HG02981 (cell line): ENCODE measurements at regions not wholly inside any gene's neighbourhood (a gene's known extent, or its start where the extent isn't known, plus 50 kb on each side); places are given as distances from the start of the nearest gene placed in this dataset.

Experiments used
- ATAC-seq: cut with Tn5 transposase; IDR thresholded peaks from one replicate; pipeline ENCODE4 v1.9.1; 2021; ENCODE audit warnings: mild to moderate bottlenecking, moderate library complexity; ENCODE audit not compliant: unreplicated experiment

DNA sequence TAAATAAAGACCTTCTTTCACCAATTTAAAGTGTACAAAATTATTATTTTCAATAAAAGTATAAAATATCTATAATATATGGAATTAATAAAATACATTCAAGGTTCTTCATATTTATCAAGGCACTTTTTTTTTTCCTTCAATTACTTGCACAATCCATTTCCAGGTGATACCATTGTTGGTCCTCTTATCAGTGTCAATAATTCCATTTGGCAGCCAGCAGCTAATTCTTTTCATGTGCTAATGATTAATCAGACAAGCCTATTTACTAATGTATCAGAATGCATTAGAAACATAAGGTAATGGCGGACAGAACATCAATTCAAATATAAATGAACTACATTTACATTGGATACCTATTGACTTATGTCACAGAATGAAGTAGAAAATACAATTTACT is 622.2 kb downstream of the TOX3 start:
- ATAC-seq, result no peak

DNA sequence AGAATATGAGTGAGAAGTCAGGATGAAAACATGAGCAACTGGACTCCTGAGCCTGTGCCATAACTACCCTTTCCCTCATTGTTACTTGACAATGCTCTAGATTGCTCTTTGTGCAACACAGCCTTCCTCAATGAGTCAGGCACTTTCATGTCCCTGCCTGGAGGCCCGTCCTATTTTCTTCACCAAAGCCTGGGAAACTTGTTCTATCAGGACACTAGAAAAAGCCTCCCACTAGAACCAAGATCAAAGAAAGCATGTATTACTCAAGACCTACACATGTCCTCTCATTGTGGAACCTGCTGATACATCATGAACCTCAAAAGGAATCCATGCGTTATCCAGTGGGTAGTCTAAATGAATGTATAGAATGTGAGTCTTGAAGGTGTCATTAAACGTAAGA is 624.5 kb downstream of the TOX3 start:
- ATAC-seq, result no peak

DNA sequence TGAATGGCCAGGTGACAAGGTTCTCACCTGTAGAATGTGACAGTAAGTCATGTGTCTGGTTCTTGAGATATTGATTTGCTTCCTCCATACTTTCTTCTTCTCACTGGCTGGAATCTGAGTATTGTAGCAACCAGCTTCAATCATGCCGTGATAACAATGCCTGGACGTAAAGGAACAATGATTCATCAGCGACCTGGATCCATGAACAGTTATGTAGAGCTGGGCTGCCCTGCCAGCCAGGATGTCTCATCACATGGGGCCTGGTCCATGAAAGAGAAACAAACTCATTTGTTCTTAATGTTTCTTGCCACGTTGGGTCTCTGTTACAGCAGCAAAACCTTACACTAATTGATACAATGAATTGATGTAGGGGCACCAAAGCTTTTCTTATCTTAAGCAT is 627.2 kb downstream of the TOX3 start:
- ATAC-seq, result no peak

DNA sequence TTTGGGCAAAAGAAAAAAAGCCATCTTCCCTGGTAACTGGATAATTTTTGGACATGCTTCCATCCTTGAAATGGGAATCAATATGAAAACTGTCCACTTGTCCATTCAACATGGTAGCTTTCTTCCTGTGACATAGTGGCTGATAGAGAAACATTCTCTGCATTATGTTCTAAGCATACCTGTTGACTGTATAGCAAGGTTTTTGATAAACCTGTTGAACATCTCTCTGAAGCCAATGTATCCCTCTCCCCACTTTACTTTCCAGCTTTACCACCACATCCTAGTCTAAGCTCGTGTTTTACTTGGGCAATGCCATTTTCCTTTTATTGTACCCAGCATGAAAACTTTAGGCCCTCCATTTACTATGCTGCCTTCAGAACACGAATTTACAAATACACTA is 630.1 kb downstream of the TOX3 start:
- ATAC-seq, result no peak

DNA sequence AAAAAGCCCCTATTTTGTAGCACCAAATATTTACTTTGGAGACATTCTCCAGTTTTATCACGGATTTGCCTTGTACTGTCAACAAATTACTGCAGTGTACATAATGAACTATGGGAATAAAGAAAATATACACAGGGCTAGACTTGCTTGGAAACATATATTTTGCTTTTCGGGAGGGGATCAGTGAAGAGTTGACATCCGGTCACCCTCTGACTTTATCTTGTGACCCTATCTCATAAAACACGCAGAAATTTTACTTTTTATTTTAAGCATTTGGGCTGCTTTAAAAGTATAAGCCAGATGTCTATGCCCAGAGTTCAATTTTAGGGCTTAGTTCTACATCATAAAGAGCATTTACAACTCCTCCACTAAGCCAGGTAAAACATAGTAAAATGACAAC is 630.7 kb downstream of the TOX3 start:
- ATAC-seq, result no peak

DNA sequence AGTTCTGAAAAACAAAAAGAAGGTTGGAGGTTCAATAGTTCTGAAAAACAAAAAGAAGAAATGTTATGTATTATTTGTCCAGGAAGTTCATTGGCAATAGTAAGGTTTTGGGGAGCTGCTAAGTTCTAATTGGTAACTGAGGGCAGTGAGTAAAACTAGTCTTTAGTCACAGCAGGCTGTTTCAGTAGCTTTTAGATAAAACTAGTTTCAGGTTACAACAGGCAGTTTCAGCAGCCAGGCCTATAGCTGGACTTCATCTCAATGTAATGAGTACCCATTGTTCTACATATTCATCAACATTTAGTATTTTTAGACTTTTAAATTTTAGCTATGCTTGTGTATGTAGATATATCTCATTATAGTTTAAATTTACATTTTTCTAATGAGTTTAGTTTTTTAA is 639.3 kb downstream of the TOX3 start:
- ATAC-seq, result no peak

DNA sequence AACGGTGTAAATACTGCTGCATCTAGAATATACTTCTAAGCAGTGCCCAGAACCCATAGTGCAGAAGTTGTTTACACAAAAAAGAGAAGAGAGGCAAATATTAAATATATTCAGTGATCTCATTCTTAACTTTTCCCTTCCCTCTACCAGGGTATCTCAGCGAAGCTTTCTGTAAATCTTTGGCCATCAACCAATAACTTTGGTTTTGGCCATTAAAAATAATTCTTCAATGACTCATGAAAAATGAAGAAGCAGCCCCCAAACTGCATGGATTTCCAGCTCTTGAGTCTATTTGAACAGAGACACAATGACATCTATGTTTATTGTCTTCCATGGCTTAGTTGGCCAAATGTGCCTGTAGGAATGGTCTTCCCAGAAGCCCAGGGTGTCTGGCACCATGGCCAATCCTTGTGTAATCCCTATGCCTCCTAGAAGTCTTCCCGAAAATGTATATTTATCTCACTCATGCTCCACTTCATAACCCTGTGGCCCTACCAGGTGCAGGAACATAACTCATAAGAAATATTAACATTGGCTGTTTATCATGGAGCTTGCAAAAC is 646.6 kb downstream of the TOX3 start:
- no peak for ATAC-seq

DNA sequence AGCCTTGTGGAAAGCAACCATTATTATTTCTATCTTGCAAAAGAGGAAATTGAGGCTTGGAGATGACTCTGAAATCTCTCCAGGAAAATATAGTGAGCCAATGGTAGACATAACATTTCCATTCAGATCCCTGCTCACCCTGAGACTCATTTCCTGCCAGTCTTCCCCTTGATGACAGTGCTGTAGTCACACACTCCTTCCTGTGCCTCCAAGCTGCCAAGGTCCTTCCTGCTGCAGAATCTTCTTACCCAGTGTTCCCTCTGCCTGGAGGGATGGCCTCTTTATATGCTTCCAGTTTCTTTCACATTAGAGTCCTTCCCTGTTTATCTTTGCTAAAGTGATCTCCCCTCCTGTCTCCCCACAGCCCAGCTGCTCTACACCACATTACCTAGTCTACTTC is 648.1 kb downstream of the TOX3 start:
- no peak for ATAC-seq

DNA sequence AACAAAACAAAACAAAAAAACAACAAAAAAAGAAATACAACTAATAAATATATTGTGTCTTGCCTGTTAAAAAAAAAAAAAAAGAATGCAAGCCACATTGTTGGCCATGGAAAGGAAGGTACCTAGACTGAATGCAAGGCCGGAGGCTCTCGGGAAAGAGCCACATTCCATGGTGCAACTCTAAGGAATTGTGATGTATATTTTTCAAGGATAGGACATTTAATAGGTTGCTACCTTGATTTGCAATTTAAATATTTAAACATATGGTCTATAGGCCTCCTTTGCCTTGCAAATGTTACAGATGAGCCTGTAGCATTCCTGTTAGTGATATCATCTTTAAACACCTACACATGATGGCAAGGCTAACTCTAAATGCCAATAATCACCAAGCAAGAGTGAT is 650.9 kb downstream of the TOX3 start:
- no peak for ATAC-seq

DNA sequence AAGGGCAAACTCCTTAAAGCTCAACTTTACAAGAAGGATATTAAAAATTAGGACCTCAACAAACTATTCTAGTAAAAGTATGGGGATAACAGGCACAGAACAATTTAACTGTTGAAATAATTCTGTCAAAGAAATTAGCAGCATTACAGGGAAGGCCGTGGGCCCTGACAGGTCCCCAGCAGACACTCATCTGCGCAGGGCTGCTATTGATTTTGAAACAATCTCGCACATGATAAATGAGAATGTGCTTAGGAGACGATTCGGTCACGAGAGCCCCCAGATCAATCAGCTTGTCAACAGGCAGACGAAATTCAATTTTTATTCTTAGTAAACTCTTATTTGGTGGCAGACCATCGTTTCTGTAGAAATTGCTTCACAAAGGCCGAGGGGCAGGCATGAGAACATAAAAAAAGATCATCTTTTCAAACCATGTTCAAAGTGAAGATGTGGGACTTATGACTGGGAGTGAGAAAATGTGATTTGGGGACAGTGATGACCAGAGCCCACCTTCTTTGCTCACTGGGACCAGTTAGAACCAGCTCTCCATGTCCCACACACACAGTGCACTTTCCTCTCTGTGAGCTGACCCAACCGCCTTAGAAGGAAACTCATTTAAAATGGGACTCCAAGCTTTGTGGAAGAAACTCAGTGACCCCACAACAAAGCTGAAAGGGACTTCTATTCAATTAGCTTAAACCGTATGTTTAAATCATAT is 654.5 kb downstream of the TOX3 start:
- ATAC-seq, result no peak

DNA sequence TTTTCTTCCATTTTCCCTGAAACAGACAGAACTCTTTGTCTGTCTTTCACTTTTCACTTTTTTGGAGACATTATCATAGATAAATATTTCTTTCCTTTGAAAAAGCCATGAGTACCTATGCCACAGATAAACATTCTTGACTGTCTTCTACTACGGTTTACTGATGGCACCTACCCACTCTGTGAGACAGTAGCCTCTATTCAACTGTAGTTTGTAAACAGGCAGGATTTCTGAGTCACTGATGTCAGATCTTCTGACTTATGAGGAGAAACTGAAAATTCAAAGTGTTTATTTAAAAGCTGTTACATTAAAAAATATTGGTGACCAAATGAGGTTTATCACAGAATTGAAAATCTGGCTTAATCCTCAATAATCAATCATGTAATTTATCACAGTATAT is 658.4 kb downstream of the TOX3 start:
- ATAC-seq, result no peak

DNA sequence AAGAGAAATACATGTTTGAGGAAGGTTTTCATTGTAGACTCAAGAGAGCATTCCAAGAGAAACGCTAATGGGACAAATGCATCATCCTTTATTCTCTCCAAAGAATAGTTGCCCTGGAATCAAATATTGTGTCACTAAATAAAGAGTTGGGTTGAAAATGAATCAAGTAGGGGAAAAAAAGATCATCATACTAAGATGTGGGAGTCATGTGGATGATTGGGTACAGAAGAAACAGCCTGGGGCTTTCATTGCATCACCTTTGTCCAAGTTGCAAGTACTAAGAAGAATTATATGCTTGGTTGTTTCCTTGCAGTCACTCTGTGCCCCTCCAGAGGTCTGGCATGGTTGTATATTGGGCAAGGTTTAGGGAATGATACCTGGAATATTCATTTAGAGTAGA is 658.9 kb downstream of the TOX3 start:
- no peak for ATAC-seq

DNA sequence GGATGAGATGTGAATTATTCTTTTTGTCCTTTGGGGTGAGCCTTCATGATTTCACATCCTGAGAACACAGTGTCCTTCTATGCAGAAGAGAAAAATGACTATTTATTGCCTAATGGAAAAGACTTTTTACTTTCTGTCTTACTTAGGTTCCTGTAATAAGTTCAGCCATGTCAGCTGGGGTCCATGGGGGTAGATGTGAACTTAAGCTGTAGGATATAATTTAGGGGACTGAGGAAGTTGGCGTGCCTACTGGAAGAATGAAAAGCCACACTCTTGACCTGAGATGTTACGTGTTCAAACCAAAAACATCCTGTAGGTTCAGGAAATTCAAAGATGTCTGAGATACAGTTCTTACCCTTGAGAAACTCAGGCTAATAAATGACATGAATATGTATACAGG is 660.5 kb downstream of the TOX3 start:
- ATAC-seq, result no peak

DNA sequence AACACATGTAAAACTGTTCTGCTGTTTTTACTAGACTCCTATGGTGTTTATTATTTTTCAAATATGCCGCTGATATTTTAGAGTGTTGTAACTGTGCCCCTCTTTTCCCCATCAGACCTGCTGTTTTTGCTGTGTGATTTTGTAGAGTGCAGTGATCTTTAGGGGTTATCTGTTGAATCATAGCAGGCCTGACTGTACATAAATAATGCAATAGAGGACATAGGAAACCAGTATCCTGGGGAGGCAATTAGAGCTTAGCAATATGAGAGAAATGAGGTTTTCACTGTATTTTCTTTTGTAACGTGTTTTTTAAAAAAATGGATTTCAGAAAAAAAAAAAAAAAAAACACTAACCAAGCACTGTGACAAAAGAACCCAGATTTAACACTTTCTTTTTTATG is 662.2 kb downstream of the TOX3 start:
- ATAC-seq, result no peak

DNA sequence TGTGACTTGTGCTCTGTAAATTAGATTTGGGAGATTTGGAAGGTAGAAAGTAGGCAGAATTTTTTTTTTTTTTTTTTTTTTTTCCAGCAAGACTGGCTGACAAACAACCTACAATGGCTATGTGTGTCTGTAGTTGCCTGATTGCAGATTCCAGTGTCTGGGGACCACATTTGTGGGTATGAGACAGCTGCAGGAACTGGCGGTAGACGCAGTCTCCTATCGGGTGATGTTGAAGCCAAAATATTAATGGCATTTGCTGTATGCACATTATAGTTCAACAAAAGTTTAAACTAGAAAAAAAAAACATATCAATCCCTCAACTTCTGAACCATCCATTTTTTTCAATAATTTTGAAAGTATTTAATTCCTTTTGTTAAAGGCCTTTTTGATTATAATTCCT is 665.2 kb downstream of the TOX3 start:
- ATAC-seq, result no peak

DNA sequence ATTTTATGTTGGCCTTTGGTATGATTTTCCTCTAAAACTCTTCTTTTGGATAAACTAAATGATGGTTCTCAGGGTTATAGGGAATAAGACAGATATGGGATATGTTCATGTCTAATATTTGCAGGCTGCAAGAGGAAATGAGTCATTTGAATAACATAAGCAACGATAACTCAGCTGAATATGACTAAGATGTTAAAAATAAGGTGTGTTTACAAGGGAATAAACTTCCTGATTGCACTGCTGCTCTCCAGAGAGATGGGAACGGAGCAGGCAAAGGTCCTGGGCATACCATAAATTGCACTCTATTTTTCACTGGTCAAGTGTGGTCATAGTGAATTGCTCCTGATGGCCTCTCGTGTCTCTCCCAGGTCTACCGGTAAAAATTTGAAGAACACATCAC is 666.2 kb downstream of the TOX3 start:
- no peak for ATAC-seq

DNA sequence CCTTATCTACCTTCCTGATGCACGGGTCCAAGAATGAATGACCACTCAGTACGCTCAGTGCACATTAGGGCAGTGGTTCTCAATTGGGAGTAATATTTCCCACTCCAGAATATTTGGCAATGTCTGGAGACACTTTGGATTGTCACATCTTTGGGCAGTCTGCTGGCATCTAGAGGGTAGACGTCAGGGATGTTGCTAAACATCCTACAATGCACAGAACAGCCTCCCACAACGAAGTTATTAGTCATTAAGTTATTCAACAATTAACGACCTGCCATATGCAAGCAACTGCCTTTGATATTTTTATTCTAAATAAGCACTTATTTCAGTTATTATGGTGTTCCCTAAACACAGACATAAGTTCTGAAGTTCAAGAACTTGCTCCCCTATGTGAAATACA is 669.3 kb downstream of the TOX3 start:
- ATAC-seq, result no peak

DNA sequence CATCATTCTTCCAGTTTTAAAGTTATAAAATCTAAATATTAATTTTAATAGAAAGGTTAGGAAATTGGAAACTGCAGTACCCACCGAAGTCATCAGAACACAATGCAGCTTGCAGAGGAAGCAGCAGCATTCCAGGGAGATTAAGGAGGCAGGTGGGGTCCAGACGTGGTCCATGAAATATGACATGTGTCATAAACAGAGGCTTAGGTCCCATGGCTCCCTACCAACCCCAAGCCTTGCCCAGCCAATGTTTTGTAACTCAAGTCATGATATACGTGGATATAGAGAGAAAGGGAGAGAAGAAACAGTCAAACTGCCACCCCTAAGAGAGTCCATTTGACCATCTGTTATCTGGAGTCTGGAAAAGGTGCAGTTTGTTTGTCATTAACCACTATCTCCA is 670.0 kb downstream of the TOX3 start:
- no peak for ATAC-seq

DNA sequence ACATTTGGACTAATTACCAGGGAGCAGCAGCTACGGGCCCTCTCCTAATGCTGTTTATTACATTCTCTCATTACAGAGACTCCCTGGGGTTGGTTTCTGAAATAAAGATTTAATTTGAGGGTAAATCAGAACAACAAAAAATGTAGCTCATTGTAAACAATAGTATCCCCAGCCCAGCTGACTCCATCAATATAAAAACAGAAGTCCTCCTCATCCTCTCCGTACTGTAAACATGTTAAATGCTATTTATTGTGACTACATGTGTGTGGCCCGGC is 670.4 kb downstream of the TOX3 start:
- no peak for ATAC-seq

DNA sequence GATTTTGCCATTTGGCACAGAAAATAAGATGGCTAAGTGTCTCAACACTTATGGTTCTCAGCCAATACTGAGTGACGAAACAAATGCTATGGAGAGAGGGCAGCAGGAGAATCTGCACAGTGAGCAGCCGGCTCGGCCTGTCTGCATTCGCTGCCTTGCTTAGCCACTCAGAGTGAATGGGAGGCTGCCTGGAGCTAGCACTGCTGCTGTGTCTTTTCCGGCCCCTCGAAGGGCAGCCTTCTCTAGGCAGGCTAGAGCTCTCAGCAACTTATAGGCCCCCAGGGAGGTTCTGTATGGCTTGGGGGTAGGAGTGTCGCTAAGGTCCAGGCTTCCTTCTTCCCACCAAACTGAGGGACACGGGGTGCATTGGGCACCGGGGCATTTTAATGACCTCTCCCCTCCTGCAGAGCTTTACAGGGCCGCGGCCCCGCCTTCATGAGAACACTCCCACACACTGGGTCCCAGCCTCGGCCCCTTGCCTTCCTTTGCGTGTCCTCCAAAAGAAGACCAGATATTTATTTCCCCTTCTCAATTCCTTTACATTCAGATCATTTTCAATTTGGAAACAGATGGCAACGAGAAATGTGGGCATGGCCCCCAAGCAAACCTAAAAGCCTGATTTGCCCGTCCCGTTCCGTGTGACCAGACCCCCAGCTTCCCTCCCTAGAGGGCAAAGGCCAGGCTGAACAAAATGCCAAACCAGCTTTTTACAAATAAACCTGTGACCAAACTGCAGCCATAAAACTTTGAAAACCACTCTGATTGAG is 670.9 kb downstream of the TOX3 start:
- ATAC-seq, result no peak

DNA sequence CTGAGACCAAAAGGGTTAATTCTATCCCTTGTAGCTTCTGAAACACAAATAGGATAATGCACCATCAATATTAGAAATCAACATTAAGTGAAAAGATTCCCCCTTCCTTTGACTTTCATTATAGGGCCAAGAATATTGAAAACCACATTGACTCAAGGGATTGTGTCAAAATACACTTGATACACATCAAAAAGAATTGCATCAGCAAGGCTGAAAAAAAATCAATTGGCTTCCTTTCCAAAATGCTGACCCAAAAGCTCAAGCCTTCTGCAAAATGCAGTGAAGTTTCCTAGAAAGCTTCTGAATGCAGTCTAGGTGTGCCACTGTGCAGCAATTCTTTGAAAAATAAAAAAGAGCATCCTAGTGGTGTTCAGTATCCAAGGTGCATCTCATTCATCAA is 674.4 kb downstream of the TOX3 start:
- ATAC-seq, result no peak

DNA sequence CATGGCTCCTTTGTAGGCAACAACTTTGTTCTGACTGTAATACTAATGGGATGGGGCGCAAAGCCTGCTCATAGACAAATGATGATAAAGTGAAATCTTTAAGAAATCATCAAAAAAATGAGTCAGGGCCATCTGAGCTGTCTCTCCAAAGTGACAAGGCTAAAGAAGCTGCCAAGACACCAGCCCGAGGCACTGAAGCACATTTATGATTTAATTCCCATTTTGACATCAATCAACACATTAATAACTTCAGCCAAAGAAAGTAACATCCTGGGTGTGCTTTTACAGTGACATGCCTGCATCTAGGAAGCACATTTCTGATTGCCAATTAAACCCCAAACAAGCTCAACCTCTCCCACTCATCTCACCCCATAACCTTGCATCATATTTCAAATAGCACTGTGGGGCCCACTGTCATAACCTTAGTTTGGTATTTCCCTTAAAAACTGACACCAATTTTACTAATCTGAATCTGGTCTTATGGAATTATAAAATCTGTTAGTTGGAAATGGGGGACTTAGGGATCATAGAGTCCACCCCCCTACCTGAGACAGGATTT is 676.6 kb downstream of the TOX3 start:
- no peak for ATAC-seq
